Left kidney (tissue), 1 donor: ENCODE measurements at regions not wholly inside any gene's neighbourhood (a gene's known extent, or its start where the extent isn't known, plus 50 kb on each side); places are given as distances from the start of the nearest gene placed in this dataset.

Experiments used
- DNase-seq: peaks from one replicate; pipeline ENCODE4 v3.0.0-alpha.2; 2013

- DNase-seq, result no peak
These were observed 457.9 kb downstream of the FGF9 start for GRCh38 chr13:22128441-22129408.

- no peak for DNase-seq
These were observed 459.4 kb downstream of the FGF9 start for GRCh38 chr13:22130254-22130653.

GRCh38 chr13:22134261-22134660, 463.4 kb downstream of the FGF9 start:
- DNase-seq, result no peak

GRCh38 chr13:22135446-22135845, 464.6 kb downstream of the FGF9 start:
- no peak for DNase-seq

GRCh38 chr13:22137361-22138050, 466.6 kb downstream of the FGF9 start:
- no peak for DNase-seq

GRCh38 chr13:22138947-22139346, 468.1 kb downstream of the FGF9 start:
- no peak for DNase-seq

GRCh38 chr13:22141716-22142115, 470.8 kb downstream of the FGF9 start:
- no peak for DNase-seq

GRCh38 chr13:22143671-22144070, 472.8 kb downstream of the FGF9 start:
- DNase-seq, result no peak

GRCh38 chr13:22144806-22145205, 473.9 kb downstream of the FGF9 start:
- DNase-seq, result no peak

- DNase-seq, result no peak
These were observed 477.3 kb downstream of the FGF9 start for GRCh38 chr13:22148187-22148586.

- no peak for DNase-seq
These were observed 481.9 kb downstream of the FGF9 start for GRCh38 chr13:22152751-22153150.

- DNase-seq, result no peak
These were observed 483.2 kb downstream of the FGF9 start for GRCh38 chr13:22154041-22154440.

GRCh38 chr13:22161871-22162270, 491.0 kb downstream of the FGF9 start:
- DNase-seq, result no peak

GRCh38 chr13:22162889-22163288, 492.0 kb downstream of the FGF9 start:
- no peak for DNase-seq

- DNase-seq, result no peak
These were observed 497.7 kb downstream of the FGF9 start for GRCh38 chr13:22168437-22169190.

- no peak for DNase-seq
These were observed 498.6 kb downstream of the FGF9 start for GRCh38 chr13:22169473-22169872.

GRCh38 chr13:22173610-22174009, 502.7 kb downstream of the FGF9 start:
- no peak for DNase-seq

- no peak for DNase-seq
These were observed 504.4 kb downstream of the FGF9 start for GRCh38 chr13:22175241-22175640.

- DNase-seq, result no peak
These were observed 504.9 kb downstream of the FGF9 start for GRCh38 chr13:22175815-22176214.

GRCh38 chr13:22176968-22177520, 506.2 kb downstream of the FGF9 start:
- no peak for DNase-seq

- no peak for DNase-seq
These were observed 508.0 kb downstream of the FGF9 start for GRCh38 chr13:22178878-22179277.

- no peak for DNase-seq
These were observed 516.5 kb downstream of the FGF9 start for GRCh38 chr13:22187329-22187728.
